Parathyroid adenoma (tissue), 2 donors: ENCODE measurements at regions not wholly inside any gene's neighbourhood (a gene's known extent, or its start where the extent isn't known, plus 50 kb on each side); places are given as distances from the start of the nearest gene placed in this dataset.

ENCODE experiments used
- H2AFZ ChIP-seq: fragments of 300-600 bp; sonication (generic); one replicate; pipeline ENCODE4 v1.7.0; 2017; ENCODE audit warnings: antibody characterized with exemption, mild to moderate bottlenecking
- H3K27ac ChIP-seq: fragments of 300-600 bp; sonication (generic); one replicate; pipeline ENCODE4 v1.7.0; 2017
- H3K27me3 ChIP-seq: fragments of 300-600 bp; sonication (generic); one replicate; pipeline ENCODE4 v1.7.0; 2017; ENCODE audit warnings: low read length; ENCODE audit not compliant: control insufficient read depth, insufficient read depth
- H3K36me3 ChIP-seq: fragments of 300-600 bp; sonication (generic); one replicate; pipeline ENCODE4 v1.7.0; 2017; ENCODE audit warnings: low read length; ENCODE audit not compliant: control insufficient read depth, insufficient read depth
- H3K4me1 ChIP-seq: fragments of 300-600 bp; sonication (generic); one replicate; pipeline ENCODE4 v1.7.0; 2017; ENCODE audit warnings: control low read depth
- H3K4me2 ChIP-seq: fragments of 300-600 bp; sonication (generic); one replicate; pipeline ENCODE4 v1.7.0; 2017; ENCODE audit warnings: low read length
- H3K4me3 ChIP-seq: fragments of 300-600 bp; sonication (generic); one replicate; pipeline ENCODE4 v1.7.0; 2017; ENCODE audit warnings: low read depth, low read length
- H3K79me2 ChIP-seq: fragments of 300-600 bp; sonication (generic); one replicate; pipeline ENCODE4 v1.7.0; 2017; ENCODE audit warnings: control low read depth
- H3K9ac ChIP-seq: fragments of 300-600 bp; sonication (generic); one replicate; pipeline ENCODE4 v1.7.0; 2017; ENCODE audit warnings: mild to moderate bottlenecking
- H3K9me3 ChIP-seq: fragments of 300-600 bp; sonication (generic); one replicate; pipeline ENCODE4 v1.7.0; 2017; ENCODE audit warnings: low read length; ENCODE audit not compliant: control insufficient read depth
- TF ChIP-seq, protein P1 (sequence below): fragments of 300-600 bp; sonication (generic); IDR thresholded peaks from one replicate; pipeline ENCODE4 v1.7.0; 2017; ENCODE audit warnings: antibody characterized with exemption, mild to moderate bottlenecking
- donor health status: primary hyperparathyroidism.

DNA sequence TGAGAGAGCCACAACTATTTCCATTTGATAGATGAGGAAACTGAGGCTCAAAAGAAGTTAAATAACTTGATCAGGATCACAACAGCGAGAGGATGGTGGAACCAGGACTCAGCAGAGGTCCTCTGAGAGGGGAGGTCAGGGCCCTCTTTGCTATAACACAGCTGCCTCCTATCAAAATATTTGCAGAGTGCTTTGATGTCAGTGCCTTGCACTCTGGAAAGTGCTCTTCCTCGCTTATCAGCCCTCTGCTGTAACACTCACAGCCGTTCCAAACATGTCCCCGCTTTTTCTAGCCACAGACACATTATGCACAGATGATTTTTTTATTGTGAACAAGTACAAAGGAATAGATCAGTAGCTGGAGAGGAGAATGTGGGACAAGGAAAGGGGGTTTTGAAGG lies 71.8 kb upstream of the ARHGAP29 start:
- Histone ChIP-seq H3K9ac (no peak overlapping the region), H3K4me1 (no peaks in the 10 kb centered on the region), H3K79me2 (no peaks in the 10 kb centered on the region), H3K27ac (no peak overlapping the region), H2AFZ (no peak overlapping the region), H3K27me3 (no peaks in the 10 kb centered on the region), H3K4me3 (no peak overlapping the region), H3K4me2 (no peak overlapping the region), H3K36me3 (no peaks in the 10 kb centered on the region), H3K9me3 (no peaks in the 10 kb centered on the region)
- TF ChIP-seq, protein P1, sequence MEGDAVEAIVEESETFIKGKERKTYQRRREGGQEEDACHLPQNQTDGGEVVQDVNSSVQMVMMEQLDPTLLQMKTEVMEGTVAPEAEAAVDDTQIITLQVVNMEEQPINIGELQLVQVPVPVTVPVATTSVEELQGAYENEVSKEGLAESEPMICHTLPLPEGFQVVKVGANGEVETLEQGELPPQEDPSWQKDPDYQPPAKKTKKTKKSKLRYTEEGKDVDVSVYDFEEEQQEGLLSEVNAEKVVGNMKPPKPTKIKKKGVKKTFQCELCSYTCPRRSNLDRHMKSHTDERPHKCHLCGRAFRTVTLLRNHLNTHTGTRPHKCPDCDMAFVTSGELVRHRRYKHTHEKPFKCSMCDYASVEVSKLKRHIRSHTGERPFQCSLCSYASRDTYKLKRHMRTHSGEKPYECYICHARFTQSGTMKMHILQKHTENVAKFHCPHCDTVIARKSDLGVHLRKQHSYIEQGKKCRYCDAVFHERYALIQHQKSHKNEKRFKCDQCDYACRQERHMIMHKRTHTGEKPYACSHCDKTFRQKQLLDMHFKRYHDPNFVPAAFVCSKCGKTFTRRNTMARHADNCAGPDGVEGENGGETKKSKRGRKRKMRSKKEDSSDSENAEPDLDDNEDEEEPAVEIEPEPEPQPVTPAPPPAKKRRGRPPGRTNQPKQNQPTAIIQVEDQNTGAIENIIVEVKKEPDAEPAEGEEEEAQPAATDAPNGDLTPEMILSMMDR = no peak

DNA sequence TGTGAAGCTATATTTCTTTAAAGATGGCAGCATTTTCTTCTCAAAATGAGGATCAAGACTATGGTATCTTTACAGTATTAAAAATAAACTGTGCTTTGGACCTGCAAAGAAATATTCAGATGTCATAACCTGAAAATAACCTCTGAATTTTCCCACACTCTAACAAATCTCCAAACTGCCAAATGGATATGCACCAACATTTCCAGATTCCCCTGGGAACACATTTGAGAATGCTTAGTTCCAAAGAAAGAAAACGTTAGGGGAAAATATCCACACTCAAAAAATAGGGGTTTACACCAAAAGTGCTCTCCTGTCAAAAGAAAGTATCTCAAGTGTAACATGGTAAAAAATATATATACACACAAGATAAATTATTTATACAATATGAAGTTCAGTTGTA lies 69.1 kb upstream of the ARHGAP29 start:
- H3K9me3 ChIP-seq = no peaks in the 10 kb centered on the region
- TF ChIP-seq, protein P1 = no peak
- H3K27me3 ChIP-seq = no peaks in the 10 kb centered on the region
- no peak overlapping the region for H3K4me3 ChIP-seq
- no peak overlapping the region for H2AFZ ChIP-seq
- H3K4me1 ChIP-seq = no peaks in the 10 kb centered on the region
- no peaks in the 10 kb centered on the region for H3K36me3 ChIP-seq
- no peaks in the 10 kb centered on the region for H3K79me2 ChIP-seq
- H3K9ac ChIP-seq = no peak overlapping the region
- H3K4me2 ChIP-seq = no peak overlapping the region
- H3K27ac ChIP-seq = no peak overlapping the region

DNA sequence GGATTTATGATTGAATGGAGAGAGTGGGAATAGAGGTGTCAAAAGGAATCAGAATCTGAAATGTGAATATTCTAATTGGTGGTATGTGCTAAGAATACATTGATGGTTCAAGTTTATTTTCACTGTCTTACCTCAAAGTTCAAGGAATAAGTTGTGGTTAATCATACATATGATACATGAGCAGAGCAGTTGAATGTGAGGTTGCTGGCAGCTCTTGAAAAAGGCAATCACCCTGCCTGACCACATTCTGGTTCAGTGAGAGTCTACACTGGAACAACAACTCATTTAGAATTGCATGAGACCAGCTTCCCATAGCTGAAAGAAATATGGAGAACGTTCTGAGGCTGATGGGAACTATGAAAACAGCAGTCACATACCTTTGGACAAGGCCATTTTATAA lies 68.3 kb upstream of the ARHGAP29 start:
- H3K27ac ChIP-seq = no peak overlapping the region

DNA sequence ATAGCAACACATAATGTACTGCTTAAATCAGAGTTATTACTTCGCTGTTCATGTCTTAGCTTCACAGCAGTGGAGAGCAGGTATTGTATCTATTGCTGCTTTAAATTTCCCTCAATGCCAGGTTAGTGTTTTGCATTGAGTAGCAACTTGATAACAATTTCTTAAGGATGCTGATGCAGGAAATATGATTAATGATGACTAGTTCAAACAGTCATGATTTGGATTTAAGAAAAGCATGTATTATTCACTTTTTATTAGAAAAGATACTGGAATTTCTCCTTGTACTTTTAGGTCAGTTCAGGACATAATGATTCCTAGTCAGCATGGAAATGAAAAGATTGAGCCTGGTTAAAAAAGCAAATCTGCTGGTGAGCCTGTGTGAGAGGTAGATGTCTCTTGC lies 67.2 kb upstream of the ARHGAP29 start:
- Histone ChIP-seq H3K27me3 (no peaks in the 10 kb centered on the region), H3K36me3 (no peaks in the 10 kb centered on the region), H3K9ac (no peak overlapping the region), H2AFZ (no peak overlapping the region), H3K4me3 (no peak overlapping the region), H3K79me2 (no peaks in the 10 kb centered on the region), H3K4me1 (peaks cover 3% of the 10 kb centered on the region), H3K9me3 (no peaks in the 10 kb centered on the region), H3K27ac (no peak overlapping the region), H3K4me2 (no peak overlapping the region)
- TF ChIP-seq, protein P1 = no peak

More for the DNA sequence above, 68.3 kb upstream of the ARHGAP29 start:
- TF ChIP-seq, protein P1 = no peak
- no peak overlapping the region for H3K4me3 ChIP-seq
- H2AFZ ChIP-seq = no peak overlapping the region
- H3K79me2 ChIP-seq = no peaks in the 10 kb centered on the region
- H3K27me3 ChIP-seq = no peaks in the 10 kb centered on the region
- no peaks in the 10 kb centered on the region for H3K36me3 ChIP-seq
- H3K9ac ChIP-seq = no peak overlapping the region
- H3K4me1 ChIP-seq = no peaks in the 10 kb centered on the region
- H3K4me2 ChIP-seq = no peak overlapping the region
- H3K9me3 ChIP-seq = no peaks in the 10 kb centered on the region

DNA sequence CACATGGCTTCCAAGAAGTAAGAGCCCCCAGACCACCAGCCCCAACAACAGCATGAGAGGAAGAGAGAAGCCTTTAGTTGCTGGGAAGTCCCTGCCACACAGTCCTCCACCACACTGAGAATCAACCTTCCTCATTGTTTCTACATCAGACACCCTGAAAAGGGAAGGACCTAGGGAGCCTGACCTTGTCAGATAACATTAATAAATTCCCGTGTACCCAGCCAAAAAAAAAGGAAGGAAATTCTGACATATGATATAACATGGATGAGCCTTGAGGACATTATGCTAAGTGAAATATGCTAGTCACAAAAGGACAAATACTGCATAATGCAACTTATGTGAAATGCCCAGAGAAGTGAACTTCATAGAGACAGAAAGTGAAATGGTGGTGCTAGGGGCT lies 65.6 kb upstream of the ARHGAP29 start:
- H3K4me2 ChIP-seq = no peak overlapping the region
- no peak overlapping the region for H3K4me3 ChIP-seq
- no peak overlapping the region for H3K9ac ChIP-seq
- TF ChIP-seq, protein P1 = no peak
- peaks cover 4% of the 10 kb centered on the region for H3K4me1 ChIP-seq
- H3K27ac ChIP-seq = no peak overlapping the region
- H3K27me3 ChIP-seq = no peaks in the 10 kb centered on the region
- no peaks in the 10 kb centered on the region for H3K36me3 ChIP-seq
- no peaks in the 10 kb centered on the region for H3K79me2 ChIP-seq
- H3K9me3 ChIP-seq = no peaks in the 10 kb centered on the region
- H2AFZ ChIP-seq = no peak overlapping the region
